Right lobe of liver (tissue), 6 donors: ENCODE measurements at regions not wholly inside any gene's neighbourhood (a gene's known extent, or its start where the extent isn't known, plus 50 kb on each side); places are given as distances from the start of the nearest gene placed in this dataset.
A peak's percentile ranks its signal among the peaks of the same experiment; 100 is the strongest.

Experiments
- ATAC-seq, 4 donors: fragments of 200-7000 bp; cut with Tn5 transposase; one replicate each; pipeline ENCODE4 v1.9.1; 2020; ENCODE audit warnings: mild to moderate bottlenecking in 4 of 4, moderate library complexity in 4 of 4
- DNase-seq, 3 donors: peaks; one replicate each; pipeline ENCODE4 v3.0.0-alpha.2; 2020
- H3K27ac ChIP-seq, 3 donors: fragments of 200-600 bp; one replicate each; pipeline ENCODE4 v1.8.0; 2022
- H3K27me3 ChIP-seq, 2 donors: fragments of 200-600 bp; one replicate each; pipeline ENCODE4 v1.8.0; 2022
- H3K36me3 ChIP-seq, 4 donors: fragments of 200-600 bp; sonication (generic) in 1 of 4; one replicate each; pipeline versions ENCODE4 v1.5.1 to v1.8.0; 2017 to 2022; ENCODE audit warnings: control low read depth in 1 of 4
- H3K4me1 ChIP-seq, 4 donors: fragments of 200-600 bp; sonication (generic) in 1 of 4; one replicate each; pipeline versions ENCODE4 v1.5.1 to v1.8.0; 2017 to 2022; ENCODE audit warnings: control low read depth in 1 of 4
- H3K4me3 ChIP-seq, 3 donors: fragments of 200-600 bp; one replicate each; pipeline ENCODE4 v1.8.0; 2022
- H3K9me3 ChIP-seq, 4 donors: fragments of 200-600 bp; sonication (generic) in 1 of 4; one replicate each; pipeline versions ENCODE4 v1.5.1 to v1.8.0; 2017 to 2022; ENCODE audit warnings: control low read depth in 1 of 4
- POLR2A ChIP-seq: fragments of 450-650 bp; IDR thresholded peaks from one replicate; pipeline ENCODE4 v1.6.1; 2017; ENCODE audit warnings: antibody characterized with exemption, mild to moderate bottlenecking
- WGBS: methylation state at CpG from one replicate; pipeline ENCODE4 v1.1.6; 2018; ENCODE audit warnings: low coverage, low lambda C conversion rate; ENCODE audit not compliant: insufficient coverage; ENCODE audit errors: missing lambda C conversion rate; 5-methylcytosine and 5-hydroxymethylcytosine counted together
- intact Hi-C, 2 donors: fragments of 100-400 bp; cut with DNase I; formaldehyde crosslinking; loops; one replicate each; pipeline versions ENCODE4 v1.11.2 to v1.14.1; 2022
- TF ChIP-seq, protein P1 (sequence below), 4 donors: fragments of 200-600 bp in 3 of 4; fragments of 450-650 bp in 1 of 4; IDR thresholded peaks; one replicate each; pipeline versions ENCODE4 v1.5.1 to v1.8.0; 2016 to 2022; ENCODE audit warnings: antibody characterized with exemption in 4 of 4, mild to moderate bottlenecking in 2 of 4
- donor health status: DM: no; HTN: yes; CAD: no.
- donor health status: DM: no; HTN: no; CAD: no.
- donor health status: DM: no; HTN: no; CAD: no.
- donor health status: DM: no; HTN: yes; CAD: no.
- donor health status: DM: no; HTN: yes; CAD: no.

DNA sequence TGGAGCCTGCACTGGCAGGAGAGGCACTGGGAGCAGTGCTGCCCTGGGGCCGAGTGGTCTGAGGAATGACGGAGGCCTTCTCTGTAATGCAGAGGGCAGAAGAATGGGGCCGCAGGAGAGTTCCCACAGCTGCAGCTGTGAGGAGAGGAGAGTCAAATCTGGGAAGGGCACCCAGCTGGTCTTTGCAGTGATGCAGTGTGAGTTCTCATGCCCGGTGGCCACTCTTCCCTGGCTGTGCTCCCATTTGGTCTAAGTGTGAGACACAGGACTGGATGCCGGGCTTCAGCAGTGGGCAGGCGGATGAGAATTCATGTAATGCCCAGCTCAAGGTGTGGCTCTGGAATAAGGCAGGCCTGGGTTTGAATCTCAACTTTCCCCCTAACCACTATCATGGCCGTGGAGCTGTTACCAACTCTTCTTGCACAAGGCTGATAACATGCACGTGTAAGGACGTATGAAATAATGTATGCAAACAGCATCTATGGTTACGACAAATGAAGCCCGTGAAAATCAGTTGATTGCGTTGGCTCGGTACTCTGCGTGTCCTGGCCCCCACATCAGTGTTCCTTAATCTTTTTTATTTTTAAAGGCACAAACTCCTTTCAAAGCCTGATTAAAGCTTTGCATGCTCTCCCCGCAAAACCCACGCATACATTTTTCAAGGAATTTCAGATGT, 71.6 kb downstream of the ACKR3 start:
- H3K36me3 ChIP-seq: no peaks in the 10 kb centered on the region
- no peak for TF ChIP-seq POLR2A
- TF ChIP-seq, protein P1, sequence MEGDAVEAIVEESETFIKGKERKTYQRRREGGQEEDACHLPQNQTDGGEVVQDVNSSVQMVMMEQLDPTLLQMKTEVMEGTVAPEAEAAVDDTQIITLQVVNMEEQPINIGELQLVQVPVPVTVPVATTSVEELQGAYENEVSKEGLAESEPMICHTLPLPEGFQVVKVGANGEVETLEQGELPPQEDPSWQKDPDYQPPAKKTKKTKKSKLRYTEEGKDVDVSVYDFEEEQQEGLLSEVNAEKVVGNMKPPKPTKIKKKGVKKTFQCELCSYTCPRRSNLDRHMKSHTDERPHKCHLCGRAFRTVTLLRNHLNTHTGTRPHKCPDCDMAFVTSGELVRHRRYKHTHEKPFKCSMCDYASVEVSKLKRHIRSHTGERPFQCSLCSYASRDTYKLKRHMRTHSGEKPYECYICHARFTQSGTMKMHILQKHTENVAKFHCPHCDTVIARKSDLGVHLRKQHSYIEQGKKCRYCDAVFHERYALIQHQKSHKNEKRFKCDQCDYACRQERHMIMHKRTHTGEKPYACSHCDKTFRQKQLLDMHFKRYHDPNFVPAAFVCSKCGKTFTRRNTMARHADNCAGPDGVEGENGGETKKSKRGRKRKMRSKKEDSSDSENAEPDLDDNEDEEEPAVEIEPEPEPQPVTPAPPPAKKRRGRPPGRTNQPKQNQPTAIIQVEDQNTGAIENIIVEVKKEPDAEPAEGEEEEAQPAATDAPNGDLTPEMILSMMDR (IDR thresholded peaks at IDR 0.05): no peak
- no peak overlapping the region for H3K27ac ChIP-seq
- ATAC-seq (no peak), DNase-seq (no peak)
- 87% methylated on average over 12 of the region's 16 CpGs for WGBS
- H3K9me3 ChIP-seq: no peaks in the 10 kb centered on the region
- intact Hi-C loops: no loop called here
- H3K4me3 ChIP-seq: no peak overlapping the region
- H3K27me3 ChIP-seq: no peaks in the 10 kb centered on the region
- no peaks in the 10 kb centered on the region for H3K4me1 ChIP-seq

DNA sequence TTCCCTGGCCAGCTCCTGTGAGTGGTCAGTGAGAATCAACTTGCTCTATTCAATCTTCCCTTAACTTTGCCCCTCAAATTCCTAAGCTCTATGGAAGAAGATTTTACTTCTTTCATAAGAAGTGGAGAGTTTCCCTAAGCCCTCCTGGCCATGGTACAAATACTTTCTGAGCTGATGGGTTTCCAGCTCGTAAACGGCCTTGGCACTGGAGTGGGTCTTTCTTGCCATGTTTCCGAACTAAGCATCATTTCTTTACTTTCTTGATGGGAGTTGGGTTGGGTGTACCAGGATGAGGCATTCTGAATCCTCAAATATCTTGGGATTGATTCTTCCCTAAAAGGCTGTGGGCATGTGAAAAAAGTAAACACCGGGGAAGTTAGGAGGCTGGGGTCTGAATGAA, 72.5 kb downstream of the ACKR3 start:
- Histone ChIP-seq H3K9me3 (no peaks in the 10 kb centered on the region), H3K27ac (no peak overlapping the region), H3K4me1 (no peaks in the 10 kb centered on the region), H3K36me3 (no peaks in the 10 kb centered on the region), H3K27me3 (no peaks in the 10 kb centered on the region), H3K4me3 (no peak overlapping the region)
- DNase-seq (peak in 1 of 3 donors; percentile 6), ATAC-seq (no peak)
- intact Hi-C loops: no loop called here
- TF ChIP-seq, protein P1 (IDR thresholded peaks at IDR 0.05): no peak
- no peak for TF ChIP-seq POLR2A
- 69% methylated on average over 4 of the region's 4 CpGs for WGBS

DNA sequence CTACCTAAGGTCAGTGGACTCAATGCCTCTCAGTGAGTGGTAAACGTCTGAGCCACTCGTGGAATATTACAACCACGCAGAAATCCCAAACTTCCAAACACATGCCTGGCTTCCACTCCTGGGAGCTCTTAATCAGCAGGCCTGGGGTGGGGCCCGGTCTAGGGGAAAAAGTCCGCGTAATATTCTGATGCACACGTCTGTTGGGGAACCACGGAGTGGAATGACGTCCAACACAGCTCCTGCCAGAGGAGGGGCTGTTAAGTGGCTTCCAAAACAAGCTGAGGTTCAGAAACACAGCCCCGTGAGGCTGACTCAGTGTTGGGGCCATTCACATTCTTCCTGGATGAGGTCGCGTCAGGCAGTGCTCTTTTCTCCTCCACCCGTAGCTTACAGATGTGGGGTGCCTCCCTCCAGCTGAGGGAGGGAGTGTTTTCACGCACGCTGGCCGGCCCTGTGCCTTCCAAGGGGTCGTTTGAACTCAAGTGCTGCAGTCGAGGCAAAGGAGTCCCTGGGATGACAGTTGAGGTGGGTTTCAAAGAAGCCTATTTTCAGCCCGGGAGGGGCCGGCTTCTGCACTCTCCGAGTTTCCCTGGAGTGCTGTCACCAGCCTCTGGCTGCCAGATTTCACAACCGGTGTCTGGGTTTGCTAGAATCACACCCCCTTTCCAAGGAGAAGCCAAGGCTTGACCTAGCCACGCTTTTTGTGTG, 73.1 kb downstream of the ACKR3 start:
- H3K27me3 ChIP-seq: no peaks in the 10 kb centered on the region
- no peaks in the 10 kb centered on the region for H3K4me1 ChIP-seq
- ATAC-seq (peak in 2 of 4 donors; percentile 33 to 58), DNase-seq (peak in 1 of 3 donors; percentile 43)
- no peaks in the 10 kb centered on the region for H3K36me3 ChIP-seq
- intact Hi-C loops: no loop called here
- no peak for TF ChIP-seq POLR2A
- TF ChIP-seq, protein P1 (IDR thresholded peaks at IDR 0.05): no peak
- no peaks in the 10 kb centered on the region for H3K9me3 ChIP-seq
- 69% methylated on average over 2 of the region's 23 CpGs for WGBS
- H3K4me3 ChIP-seq: no peak overlapping the region
- H3K27ac ChIP-seq: no peak overlapping the region

DNA sequence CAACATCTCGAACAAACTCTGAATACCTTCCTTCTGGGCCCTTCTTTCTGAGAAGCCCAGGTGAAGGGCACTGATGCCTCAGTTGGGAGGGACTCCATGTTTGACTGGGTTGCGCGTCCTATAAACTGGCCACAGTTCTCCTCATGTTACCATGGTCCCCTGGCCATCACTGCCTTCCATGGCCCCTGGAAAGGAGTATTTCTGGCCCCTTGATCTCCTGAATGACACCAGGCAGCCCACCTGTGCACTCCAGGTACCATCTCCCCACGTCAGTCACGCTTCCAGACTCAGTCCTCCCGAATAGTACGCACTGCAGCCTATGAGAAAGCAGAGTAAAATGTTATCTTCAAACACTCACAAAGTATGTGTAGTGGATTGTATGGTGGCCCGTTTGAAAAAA, 73.9 kb downstream of the ACKR3 start:
- no peak for ATAC-seq
- no peak overlapping the region for H3K4me3 ChIP-seq
- no peaks in the 10 kb centered on the region for H3K9me3 ChIP-seq
- H3K36me3 ChIP-seq: no peaks in the 10 kb centered on the region
- no peak overlapping the region for H3K27ac ChIP-seq
- H3K27me3 ChIP-seq: no peaks in the 10 kb centered on the region
- no peaks in the 10 kb centered on the region for H3K4me1 ChIP-seq
- peak in 1 of 3 donors; percentile 13 for DNase-seq
- 67% methylated on average over 6 of the region's 8 CpGs for WGBS
- no peak for TF ChIP-seq POLR2A
- TF ChIP-seq, protein P1 (IDR thresholded peaks at IDR 0.05): no peak
- intact Hi-C loops: no loop called here
